Sigmoid colon (tissue), 4 donors: ENCODE measurements at regions not wholly inside any gene's neighbourhood (a gene's known extent, or its start where the extent isn't known, plus 50 kb on each side); places are given as distances from the start of the nearest gene placed in this dataset.

Experiments used
- EP300 ChIP-seq, 4 donors: sonication (generic); formaldehyde crosslinking; IDR thresholded peaks; one replicate each; pipeline ENCODE4 v1.6.1; 2017; ENCODE audit warnings: antibody characterized with exemption in 4 of 4
- TF ChIP-seq, protein P1 (sequence below), 4 experiments: fragments of 450-650 bp in 3 of 4; fragments of 200-600 bp in 1 of 4; IDR thresholded peaks; one replicate each; pipeline ENCODE4 v1.5.1; 2016 to 2019; ENCODE audit warnings: antibody characterized with exemption in 4 of 4, mild to moderate bottlenecking in 3 of 4, moderate library complexity in 2 of 4

DNA sequence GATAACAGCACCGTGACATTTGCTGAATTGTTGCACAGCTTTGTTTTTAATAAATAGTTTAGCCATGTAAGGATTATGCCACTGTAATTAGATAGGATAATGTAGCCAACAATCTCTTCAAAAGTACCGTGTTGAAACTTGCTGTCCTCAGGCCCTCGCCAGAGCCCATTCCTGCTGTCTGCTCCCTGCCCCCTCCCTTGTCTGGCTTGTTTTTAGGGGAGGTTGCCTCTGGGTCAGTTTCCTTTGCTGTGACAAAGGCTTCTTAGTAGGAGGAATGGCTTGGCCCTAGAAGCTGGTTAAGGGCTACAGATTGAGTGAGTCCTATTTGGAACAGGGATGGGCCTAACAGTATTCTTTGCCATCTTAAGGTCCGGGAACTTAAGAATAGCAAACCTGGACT is 107.9 kb downstream of the LMO4 start:
- TF ChIP-seq, protein P1, sequence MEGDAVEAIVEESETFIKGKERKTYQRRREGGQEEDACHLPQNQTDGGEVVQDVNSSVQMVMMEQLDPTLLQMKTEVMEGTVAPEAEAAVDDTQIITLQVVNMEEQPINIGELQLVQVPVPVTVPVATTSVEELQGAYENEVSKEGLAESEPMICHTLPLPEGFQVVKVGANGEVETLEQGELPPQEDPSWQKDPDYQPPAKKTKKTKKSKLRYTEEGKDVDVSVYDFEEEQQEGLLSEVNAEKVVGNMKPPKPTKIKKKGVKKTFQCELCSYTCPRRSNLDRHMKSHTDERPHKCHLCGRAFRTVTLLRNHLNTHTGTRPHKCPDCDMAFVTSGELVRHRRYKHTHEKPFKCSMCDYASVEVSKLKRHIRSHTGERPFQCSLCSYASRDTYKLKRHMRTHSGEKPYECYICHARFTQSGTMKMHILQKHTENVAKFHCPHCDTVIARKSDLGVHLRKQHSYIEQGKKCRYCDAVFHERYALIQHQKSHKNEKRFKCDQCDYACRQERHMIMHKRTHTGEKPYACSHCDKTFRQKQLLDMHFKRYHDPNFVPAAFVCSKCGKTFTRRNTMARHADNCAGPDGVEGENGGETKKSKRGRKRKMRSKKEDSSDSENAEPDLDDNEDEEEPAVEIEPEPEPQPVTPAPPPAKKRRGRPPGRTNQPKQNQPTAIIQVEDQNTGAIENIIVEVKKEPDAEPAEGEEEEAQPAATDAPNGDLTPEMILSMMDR (IDR thresholded peaks at IDR 0.05) = no peak
- TF ChIP-seq EP300 (IDR thresholded peaks at IDR 0.05) = no peak
